ENCODE measurements at regions not wholly inside any gene's neighbourhood (a gene's known extent, or its start where the extent isn't known, plus 50 kb on each side); places are given as distances from the start of the nearest gene placed in this dataset.

- DNase-seq (ENCODE audit: low spot score), result no peak
These were observed 277.2 kb upstream of the HSF2 start for GRCh38 chr6:122122202-122122601.

DNA sequence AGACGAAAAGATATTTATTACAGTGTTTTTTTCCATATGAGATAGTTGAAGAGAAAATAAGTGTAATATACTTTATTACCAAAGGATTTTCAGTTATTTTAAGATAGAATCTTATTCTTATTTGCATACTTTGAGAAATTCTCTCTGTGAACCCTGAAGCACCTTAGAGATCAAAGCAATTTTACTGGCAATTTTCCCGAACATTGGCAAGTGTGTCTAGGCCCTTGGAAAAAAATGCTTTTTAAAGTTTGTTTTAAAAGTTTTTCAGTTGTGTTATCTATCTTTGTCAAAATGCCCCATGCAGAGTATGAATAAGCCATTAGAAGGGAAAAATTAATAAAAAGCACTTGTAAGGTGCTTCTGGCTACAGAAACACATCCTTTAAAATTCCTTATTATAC is 276.8 kb upstream of the HSF2 start:
- no peak for DNase-seq (ENCODE audit: low spot score)

DNA sequence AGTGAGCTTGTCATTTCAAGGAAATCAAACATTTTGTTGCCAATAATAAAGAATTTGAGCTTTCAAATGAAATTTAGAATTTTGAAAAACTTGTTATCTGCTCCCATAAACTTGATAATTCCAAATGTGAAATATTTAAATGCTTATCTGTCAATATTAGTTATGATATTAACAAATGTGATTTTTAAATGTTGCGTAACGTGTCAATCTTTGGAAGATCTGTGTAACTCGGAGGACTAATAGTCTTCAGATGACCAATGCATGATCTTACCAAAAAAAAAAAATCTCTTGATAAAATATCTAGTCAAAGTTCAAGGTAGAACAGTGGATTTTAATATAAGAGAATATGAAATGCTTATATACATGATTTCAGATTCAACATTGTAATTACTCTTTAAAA is 274.5 kb upstream of the HSF2 start:
- no peak for DNase-seq (ENCODE audit: low spot score)

DNA sequence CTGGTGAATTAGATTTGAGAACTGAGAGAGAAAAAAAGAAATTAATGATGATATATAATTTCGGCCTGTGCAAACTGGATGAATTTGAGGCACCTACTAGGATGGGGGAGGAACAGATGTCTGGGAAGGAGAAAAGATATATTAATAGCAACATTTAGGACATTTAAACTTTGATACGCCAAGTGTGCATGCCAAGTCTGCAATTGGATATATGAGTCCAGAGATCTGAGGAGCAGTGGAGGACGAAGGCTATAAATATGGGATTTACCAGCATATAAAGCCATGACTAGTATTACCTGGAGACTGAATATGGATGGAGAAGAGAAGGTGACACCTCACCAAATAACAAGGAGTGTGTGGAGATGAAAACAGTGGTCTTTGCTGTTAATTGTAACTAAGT is 272.6 kb upstream of the HSF2 start:
- no peak for DNase-seq (ENCODE audit: low spot score)

DNA sequence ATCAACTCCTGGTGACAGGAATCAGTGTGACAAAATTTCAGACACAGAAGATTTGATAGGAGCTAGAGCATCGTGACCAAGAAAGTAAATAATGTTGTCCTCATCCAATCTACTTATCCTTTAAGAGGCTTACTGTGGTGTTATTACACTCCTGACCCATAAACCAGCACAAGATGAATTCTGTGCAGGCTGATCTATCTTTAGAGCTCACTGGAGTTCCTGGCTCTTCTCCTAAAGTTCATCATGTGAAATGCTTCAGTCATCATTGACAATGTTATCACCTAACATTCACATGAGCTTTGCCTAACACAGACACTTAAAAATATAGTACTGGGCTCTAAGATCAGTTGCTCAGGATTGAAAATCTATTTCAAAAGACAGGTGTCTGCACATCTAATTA is 271.0 kb upstream of the HSF2 start:
- no peak for DNase-seq (ENCODE audit: low spot score)

DNA sequence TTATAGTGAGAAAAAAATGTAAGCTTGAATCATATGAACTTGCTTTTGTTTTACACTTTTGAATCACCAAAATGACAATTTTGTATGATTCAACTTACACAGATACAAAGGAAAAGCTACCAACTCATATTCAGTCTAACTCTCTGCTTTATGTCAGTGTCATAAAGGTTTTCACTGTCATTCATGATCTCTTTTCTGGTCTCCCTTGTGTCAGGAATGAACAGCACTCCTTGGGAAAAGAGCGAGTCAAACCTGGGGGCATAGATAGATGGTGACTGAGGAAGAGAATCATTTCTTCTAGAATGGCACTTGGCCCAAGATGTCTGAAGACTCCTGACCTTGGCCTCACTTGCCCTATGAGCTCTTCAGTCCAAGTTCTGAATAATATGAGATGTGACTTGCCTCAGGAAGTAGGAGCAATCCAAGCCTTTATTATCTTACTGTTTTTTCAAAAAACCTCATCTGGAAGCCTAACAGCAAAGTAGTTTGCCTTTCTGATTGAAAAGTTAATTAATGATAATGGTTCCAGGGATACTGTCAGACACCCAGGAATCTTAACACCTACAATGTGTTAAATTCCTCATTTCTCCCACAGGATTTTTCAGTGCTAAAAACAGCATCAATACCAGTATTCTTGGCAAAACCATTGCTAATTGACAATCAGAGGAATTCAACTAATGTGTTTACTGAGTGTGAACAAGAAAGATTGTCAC is 270.0 kb upstream of the HSF2 start:
- no peak for DNase-seq (ENCODE audit: low spot score)

GRCh38 chr6:122130026-122130348 is 269.5 kb upstream of the HSF2 start:
- no peak for DNase-seq (ENCODE audit: low spot score)

DNA sequence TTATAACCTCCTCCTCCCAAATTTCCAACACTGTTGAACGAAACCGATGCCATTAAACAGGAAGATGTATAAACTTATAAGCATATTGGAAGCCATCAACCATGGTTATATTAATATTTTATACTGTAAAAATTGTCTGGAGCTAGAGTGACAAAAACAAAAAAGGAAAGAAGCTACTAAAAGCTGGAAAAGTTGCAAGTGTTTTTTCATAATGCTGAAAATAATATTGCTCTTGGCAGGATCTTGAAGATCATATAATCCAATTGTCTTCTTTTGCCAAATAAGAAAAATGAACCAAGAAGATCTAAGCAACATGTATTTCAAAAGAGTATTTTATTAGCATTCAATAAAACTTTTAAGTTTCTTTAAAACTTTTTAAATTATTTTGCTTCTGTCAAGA is 268.9 kb upstream of the HSF2 start:
- DNase-seq (ENCODE audit: low spot score), result no peak

- no peak for DNase-seq (ENCODE audit: low spot score)
These were observed 263.1 kb upstream of the HSF2 start for GRCh38 chr6:122136386-122136785.

DNA sequence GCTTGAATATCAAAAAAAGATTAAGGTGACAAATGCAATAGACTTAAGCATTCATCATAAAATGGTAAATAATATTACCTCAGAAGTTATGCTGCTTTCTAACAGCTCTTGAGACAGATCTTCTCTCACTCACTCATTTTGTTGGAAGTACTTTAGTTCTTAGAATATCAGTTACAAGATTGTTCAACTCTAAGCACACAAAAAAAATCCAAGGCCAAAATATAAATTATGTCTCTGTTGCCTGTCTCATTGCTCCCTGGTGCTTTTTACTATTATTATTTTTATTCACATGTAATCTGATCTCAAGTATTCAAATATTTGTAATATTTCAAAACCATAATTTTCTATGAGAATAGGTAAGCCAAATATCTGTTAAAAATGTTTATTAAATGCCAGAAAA is 259.4 kb upstream of the HSF2 start:
- DNase-seq (ENCODE audit: low spot score), result no peak

DNA sequence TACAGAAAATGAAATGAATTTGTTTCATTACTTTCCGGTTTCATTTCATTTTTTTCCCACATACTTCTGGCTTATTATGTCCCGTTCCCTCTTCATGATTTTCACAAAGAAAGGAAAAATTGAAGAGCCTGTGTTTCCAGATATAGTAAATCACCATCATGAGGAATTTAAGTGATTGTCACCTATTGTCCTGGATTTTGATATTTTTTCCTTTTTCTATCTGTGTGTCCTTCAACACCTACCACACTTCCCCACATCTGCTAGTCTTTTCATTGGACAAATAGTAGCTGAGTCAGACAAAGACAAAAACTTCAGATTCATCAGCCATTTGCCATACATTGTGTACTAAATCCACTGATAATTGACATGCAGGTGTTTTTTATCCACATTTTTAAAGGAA is 258.2 kb upstream of the HSF2 start:
- DNase-seq (ENCODE audit: low spot score), result no peak

DNA sequence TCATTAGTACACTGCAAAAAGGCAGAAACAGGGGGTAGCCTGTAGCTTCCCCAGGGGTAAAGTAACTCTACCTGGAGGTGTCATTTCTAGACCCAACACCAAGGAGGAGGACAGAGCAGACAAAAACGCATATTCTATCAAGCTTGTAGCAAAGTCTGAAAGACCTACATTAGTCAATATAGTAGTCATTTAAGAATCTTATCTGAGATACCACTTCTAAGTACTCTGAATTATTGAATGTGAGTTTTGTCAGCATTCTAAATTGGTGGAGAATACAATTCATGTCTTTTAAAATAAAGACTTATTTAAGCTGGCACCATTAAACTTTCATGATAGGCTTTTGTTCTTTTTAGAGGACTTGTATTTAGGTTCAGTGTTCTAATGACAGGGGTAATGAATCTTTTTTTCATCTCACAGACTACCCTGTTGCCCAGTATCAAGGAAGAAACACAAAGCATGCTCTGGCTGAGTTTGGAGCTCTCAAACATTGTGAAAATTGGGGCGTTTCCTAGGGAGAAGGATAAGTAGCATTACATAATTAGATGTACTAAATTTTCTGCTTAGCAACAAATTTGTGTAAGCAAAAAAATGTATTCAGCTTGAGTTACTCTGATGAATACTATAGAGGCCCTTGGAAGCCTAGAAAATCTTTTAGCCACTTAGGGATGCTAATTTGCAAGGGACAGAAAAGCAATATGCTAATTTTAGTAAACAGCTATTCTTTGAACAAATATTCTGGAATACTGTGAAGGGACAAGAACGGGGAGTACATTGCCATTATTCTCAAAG is 255.4 kb upstream of the HSF2 start:
- no peak for DNase-seq (ENCODE audit: low spot score)

GRCh38 chr6:122145246-122145645 is 254.2 kb upstream of the HSF2 start:
- DNase-seq (ENCODE audit: low spot score), result no peak

DNA sequence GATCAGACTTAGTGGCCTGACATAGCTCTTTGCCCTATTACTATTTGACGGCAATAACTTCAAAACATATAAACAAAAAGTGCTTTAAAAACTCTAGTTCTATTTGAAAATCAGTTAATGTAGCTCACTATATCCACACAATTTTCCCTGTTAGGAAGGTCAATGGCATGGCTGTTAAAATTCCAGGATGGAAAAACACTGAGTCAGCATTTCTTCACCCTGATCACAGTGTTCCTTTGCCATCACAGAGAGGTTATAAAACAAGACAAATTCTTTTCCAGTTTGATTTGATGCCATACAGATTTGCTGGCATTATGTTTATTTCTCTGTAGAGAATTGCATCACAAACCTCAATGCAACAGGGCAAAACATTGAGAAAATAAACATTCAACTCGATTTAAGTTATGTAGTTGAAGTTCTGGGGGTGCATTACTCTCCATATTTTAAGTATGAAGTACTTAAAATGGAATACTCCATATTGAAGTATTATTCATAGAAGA is 253.7 kb upstream of the HSF2 start:
- DNase-seq (ENCODE audit: low spot score), result no peak

DNA sequence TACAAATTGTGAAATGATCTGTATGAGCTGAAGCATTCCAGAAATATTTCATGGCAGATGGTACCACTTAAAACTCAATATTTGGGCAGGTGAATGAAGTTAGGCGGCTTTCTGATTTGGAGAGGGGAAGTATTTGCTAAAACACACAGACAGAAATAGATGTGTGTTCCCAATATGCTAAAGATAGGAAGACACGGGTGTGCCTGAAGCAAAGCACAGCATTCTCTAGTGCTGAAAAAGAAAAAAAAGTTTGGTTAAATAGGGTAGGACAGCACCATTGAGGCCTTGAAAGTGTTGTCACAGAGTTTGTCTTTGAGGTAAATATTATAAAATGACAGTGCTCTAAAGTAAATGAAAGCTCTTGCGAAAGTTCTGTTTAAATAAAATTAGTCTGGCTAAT is 252.2 kb upstream of the HSF2 start:
- no peak for DNase-seq (ENCODE audit: low spot score)

DNA sequence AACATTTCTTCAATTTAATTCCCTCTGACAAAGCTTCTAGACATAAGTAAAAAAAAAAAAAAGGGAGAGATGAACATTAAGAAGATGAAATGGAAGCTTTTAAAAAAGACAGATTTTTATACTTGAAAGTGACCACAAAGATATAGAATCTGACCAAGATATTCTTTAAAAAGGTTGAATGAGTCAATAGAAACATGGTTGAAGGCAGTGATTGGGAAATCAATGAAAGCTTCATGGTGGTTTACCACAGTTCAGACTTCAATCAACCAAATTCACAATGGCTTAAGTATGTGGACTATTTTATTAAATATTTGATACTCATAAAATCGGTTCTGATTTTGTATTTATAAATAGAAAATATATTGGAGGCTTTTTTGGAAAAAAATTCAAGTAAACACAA is 248.4 kb upstream of the HSF2 start:
- no peak for DNase-seq (ENCODE audit: low spot score)

- DNase-seq (ENCODE audit: low spot score), result no peak
These were observed 247.7 kb upstream of the HSF2 start for GRCh38 chr6:122151763-122152162.

DNA sequence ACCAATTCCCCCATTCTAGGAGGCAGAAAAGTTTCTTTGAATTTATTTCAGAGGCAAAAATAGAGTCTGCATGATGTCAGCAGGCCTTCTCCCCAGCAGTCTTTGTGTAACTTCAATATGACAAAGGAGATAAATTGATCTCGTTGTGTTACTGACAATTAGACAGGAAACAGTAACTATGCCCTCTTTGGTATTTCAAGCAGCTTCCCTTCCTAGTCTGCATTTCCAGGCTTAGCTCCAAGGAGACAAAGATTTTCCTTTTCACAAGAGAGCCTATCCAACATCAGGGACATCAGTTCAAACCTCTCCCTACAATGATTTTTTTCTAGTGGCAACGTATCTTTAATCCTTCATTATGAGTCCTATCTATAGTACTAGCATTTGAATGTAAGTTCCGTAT is 245.9 kb upstream of the HSF2 start:
- no peak for DNase-seq (ENCODE audit: low spot score)

DNA sequence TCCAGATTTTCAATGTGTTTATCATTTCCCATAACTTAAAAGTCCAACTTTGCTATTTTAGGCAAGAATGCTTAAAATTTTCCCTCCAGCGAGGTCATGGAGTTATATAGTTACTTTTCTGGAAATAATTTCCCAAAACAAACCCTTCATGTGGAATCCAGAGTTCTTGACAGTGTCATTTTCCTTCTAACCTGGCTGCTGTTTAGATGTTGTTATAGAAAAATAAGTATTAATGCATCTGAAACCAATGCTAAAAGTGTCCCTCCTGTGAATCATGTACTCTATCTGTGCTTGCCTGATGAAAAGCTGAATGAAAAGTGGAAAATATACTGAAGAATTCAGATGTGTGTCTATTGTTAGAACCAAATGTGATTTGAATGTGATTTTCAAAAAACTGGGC is 245.3 kb upstream of the HSF2 start:
- DNase-seq (ENCODE audit: low spot score), result no peak

DNA sequence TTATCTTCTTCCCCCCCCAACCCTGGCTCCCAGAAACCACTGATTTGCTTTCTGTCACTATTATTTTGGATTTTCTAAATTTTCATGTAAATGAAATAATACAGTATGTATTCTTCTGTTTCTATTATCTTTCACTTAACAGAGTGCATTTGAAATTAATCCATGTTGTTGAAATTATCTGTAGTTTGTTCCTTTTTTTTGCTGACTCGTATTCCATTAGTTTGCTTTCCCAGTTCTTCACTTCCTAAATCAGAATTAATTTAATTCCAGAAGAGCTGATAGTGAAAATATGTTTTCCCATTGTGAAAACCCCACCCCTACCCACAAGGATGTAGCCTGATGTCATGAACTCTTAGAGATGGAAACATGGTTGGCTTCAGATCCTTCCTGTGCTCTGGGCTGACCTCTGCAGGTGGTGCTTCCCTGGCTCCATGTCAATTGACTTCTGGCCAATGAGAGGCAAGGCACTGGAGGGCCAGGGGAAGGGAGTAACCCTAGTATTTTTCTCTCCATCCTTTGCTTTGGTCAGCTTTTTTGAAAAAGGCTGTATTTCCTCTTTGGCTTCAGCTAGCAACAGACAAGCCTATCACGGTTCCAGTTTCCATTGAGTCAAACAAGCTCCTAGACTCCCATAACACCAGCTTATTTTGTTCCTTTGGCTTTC is 244.4 kb upstream of the HSF2 start:
- DNase-seq (ENCODE audit: low spot score), result no peak

DNA sequence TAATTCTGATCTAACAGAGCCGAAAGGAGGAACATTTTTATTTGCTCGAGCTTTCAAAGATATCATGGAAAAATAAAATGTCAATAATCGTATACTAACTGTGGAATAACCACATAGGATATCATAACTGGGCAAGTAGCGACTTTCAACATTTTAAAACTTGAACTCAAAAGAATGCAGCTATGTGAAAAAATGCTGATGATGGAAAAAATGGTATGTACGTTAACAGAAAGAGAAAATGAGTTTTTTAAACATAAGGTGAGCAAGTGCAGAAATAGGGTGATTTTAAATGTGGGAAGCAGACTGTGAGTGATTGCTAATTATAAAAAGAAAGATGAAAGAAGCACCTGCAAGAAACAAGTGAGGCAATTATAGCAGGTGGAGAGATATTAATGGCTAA is 238.3 kb upstream of the HSF2 start:
- no peak for DNase-seq (ENCODE audit: low spot score)

DNA sequence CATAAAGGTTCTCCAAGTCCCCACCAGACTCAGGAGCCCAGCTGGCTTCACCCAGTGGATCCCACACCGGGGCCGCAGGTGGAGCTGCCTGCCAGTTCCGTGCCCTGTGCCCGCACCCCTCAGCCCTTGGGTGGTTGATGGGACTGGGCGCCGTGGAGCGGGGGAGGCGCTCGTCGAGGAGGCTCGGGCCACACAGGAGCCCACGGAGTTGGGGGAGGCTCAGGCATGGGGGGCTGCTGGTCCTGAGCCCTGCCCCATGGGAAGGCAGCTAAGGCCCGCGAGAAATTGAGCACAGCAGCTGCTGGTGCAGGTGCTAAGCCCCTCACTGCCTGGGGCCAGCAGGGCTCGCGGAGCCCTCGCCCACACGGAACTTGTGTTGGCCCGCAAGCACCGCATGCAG is 234.4 kb upstream of the HSF2 start:
- no peak for DNase-seq (ENCODE audit: low spot score)

DNA sequence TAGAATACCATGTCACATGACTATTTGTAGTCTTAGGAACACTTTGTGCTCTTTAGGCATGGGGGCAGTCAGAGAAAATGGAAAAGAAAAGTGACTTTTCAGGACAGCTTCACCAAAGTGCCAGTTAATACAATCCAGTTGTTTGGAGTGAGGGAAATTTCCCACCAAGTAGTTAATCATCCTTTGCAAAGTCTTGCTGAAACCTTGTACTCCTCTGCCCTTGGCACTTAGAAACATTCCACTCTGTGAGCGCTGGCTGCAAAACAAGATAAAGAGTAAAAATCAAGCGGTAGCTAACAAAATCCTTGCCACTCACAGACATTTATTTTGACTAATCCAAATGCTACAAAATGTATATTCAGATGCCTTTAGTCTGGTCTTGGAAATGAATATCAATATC is 229.2 kb upstream of the HSF2 start:
- DNase-seq (ENCODE audit: low spot score), result no peak

Data from CD4-positive, alpha-beta T cell treated with Interleukin-6 at 100 ng/mL for 8 hours (primary cell).